ENCODE measurements at regions not wholly inside any gene's neighbourhood (a gene's known extent, or its start where the extent isn't known, plus 50 kb on each side); places are given as distances from the start of the nearest gene placed in this dataset.
"Not testable (repeated sequence)": the region's sequence is repeated elsewhere in the genome, so short reads cannot be mapped to it uniquely, and the experiment has no call there.

DNA sequence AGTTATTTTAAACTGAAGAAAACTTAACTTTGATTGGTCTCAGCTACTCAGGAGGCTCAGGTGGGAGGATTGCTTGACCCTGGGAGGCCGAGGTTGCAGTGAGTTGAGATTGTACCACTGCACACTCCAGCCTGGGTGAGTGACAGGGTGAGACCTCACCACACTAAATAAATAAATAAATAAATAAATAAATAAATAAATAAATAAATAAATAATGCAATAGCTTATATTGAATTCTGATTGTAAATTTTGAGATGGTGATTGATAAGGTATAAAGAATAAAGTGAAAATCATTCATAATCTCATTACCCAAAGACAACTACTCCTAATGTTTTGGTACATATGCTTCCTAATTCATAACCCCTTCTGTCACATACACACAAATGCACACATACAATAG, 58.1 kb downstream of the TUBA3C start:
- no peak for DNase-seq

DNA sequence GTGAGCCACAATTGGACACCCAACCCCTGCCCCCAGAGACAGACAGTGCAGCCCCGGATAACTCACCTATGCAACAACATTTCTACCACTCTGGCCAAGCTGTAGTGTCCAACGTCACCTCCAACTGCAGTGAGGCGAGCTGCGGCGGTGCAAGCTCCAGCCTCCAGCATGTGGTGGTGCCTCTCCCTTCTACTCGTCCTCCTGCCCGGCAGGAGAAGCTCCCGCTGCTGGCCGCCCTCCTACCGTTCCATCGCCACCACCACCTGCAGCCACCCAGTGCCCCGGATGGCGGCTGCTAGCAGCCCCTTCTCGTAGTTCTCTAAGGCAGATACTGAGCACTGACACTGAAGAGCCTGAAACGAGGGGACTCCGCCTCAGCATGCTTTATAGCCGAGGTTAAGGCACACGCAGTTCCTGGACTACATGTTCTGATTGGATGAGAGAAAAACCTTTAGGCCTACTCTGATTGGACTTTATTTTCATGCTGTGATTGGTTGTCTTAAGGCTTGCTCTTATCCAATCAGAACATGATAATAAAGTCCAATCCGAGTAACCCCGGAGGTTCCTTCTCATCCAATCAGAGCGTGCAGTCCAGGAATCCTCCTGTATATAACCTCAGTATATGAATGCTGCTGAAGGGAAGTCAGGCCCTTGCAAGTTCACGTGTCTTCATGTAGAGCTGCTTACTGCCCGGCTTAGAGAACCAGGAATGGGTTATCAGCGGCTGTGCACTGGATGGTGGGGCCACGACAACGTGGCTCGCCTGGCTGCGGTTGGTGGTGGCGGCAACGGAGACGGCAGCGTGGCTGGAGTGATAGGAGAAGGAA, 63.5 kb downstream of the TUBA3C start:
- DNase-seq: no peak

DNA sequence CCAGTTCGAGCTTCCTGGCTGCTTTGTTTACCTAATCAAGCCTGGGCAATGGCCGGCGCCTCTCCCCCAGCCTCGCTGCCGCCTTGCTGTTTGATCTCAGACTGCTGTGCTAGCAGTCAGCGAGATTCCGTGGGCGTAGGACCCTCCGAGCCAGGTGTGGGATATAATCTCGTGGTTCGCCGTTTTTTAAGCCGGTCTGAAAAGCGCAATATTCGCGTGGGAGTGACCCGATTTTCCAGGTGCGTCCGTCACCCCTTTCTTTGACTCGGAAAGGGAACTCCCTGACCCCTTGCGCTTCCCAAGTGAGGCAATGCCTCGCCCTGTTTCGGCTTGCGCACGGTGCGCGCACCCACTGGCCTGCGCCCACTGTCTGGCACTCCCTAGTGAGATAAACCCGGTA, 72.4 kb downstream of the TUBA3C start:
- not testable (repeated sequence) for DNase-seq

DNA sequence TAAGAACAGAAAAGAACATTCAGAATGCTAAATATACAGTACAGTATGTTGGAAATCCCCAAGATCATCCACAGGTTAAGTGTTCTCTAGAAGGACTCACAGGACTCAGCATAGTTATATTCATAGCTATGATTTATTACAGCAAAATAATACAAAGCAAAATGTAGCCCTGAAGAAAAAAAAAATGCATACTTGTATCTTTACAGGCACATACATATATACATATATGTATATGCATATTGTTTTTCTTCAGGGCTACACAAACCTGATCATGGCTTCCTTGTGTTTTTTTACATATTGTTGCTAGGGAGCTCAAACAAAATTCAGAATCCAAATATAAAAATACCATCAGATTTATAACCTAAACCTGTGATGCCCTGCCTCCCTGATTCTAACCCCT, 78.5 kb downstream of the TUBA3C start:
- no peak for DNase-seq

DNA sequence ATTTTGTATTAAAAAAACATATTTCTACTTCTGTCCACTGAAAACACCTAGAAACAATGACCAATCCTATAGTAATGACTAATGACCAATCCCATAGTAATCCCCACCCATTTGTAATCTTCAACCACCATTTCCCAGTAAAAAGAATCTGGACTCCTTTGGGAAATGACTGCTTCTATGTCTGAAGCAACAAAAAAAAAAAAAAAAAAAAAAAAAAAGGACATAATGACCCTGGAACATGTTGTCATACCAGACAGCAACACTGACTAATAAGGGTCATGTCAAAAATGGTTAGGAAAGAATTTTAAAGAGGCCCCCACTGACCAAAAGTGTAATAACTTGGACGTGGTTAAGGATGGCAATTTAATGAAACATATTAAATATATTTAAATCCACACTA, 88.3 kb downstream of the TUBA3C start:
- DNase-seq: no peak

DNA sequence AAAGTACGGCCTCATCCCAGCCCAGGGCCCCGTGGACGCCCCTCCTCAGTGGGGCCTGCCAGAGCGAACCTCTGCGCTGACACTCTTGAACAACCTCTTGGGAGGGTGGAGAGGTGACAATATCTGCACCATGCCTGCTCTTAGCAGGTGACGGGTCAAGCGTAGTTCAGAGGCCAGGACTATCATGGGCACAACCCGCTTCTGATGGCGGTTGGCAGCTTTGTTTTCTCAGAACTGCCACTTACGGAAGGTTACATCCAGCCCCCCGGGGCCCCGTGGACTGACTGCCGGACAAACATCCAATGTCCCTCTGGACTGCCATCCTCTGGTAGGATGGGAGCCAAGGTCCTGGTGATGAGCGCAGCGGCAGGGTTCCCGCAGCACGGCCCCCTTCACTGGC, 91.1 kb downstream of the TUBA3C start:
- no peak for DNase-seq

DNA sequence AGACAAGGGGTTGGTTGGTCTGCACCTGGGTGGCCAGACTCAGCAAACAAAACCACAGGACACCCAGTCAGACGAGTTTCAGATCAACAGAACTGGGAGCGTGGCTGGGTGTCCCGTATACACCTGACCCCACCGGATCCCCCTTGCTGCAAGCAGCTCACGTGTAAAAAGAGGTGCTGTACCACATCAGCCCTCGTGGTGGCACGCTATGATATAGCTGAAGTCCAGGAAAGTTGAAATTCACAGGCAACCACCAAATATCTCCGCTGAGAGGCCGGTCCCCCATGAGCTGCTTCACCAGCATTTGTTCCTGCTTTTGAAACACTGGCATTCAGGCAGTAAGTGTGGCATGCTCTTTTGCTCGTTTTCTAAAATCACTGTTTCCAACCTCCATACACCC, 92.3 kb downstream of the TUBA3C start:
- DNase-seq: no peak

DNA sequence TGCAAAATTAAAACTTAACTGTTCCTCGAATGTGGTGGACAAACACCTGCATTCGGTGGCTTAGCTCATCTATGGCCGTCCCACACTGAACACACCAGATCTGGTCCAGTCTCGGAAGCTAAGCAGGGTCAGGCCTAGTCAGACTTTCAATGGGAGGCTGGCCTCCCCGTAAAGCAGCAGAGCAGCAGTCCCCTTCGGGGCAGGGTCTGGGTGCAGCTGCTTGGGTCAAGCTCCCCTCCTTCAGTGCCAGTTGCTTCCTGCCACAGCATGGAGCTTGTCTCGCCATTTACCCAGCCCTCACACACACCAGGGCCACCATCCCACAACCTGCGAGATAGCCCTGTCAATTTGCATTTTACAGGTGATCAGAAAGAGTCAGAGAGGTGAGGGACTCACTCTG, 93.2 kb downstream of the TUBA3C start:
- DNase-seq: no peak

DNA sequence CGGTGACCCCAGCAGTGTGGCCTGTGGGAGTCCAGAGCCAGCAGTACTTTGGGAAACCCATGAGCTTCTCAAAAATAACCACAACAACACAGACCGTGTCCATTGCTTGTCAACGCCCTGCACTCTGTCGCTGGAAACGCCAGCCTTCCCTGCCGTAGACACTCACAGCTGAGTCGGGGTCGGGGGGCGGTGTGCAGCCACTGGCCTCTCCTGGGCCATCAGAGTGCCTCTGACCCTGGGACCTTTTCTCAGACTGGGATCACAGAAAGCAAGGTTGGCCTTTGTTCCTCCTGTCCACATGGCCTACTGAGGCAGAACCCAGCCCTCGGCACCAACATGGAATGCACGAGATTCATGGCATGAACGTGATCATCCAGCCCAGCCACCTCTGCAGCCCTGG, 95.7 kb downstream of the TUBA3C start:
- no peak for DNase-seq

DNA sequence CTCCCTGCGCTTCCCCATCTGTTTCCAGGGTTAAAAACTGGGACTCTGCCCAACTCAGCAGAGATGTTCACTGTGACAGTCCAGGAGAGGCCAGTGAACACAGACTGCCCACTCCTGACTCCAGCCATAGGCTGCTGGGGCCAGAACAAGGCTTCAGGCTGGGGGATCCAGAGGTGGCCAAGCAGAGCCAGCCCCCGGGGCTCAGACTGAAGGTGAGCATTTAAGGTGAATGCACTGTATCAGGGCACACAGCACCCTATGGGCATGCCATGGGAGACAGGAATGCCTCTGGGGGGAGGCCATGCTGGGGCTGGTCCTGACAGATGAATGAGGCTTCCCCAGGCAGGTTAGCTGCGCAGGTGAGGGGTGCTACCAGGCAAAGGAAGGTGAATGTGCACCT, 96.4 kb downstream of the TUBA3C start:
- DNase-seq: no peak

DNA sequence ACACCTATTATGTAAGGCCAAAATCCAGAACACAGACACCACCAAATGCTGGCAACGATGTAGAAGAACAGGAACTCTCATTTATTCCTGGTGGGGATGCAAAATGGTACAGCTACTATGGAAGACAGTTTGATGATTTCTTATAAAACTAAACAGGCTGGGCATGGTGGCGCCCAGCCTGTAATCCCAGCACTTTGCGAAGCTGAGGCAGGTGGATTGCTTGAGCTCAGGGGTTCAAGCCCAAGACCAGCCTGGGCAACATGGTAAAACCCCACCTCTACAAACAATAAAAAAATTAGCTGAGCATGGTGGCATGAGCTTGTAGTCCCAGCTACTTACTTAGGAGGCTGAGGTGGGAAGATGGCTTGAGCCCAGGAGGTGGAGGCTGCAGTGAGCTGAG, 98.3 kb downstream of the TUBA3C start:
- no peak for DNase-seq

DNA sequence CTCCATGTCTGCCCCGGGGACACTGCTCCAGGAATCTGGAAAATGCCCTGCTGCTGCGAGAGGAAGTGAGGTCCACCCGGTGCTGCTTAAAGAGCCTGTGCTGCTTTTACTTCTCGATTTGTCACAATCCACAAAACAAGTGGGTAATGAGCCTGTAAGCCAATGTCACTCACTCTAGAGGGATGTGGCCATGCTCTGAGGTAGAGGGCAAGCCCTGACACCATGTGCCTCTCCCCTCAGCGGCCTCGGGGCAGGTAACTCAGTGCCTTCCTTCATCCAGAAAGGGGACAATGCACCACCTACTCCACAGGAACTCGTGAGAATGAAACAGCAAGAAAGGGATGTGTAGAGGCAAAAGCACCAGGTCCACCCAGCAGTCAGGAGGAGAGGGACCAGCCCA, 106.2 kb downstream of the TUBA3C start:
- no peak for DNase-seq

DNA sequence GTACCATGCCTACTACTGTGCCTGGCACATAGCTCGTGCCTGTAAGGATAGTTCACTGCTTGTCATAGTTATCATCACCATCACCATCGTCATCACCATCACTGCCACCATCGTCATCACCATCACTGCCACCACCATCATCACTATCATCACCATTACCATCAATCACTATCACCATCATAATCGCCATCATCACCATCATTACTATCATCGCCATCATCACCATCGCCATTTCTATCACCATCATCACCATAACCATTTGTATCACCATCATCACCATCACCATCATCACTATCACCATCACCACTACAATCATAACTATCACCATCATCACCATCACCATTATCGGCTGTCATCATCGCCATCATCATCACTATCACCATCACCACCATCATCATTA, 107.1 kb downstream of the TUBA3C start:
- no peak for DNase-seq

DNA sequence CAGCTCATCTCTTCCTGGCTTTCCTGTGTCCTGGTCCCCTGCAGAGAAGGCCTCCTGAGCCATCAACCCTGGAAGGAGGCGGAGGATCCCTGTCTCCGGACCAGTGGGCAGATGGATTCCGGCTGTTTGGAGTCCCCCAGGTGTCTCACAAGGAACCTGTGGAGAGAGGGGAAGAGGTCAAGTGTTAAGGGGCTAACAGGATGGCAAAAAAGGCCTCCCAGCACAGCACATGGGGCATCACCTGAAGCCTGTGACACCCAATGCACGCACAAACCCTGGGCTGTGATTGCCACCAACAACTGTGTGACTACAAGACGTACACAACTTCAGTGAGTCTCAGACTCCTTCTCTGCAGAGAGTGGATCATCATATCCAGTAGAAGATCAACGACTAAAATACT, 107.5 kb downstream of the TUBA3C start:
- not testable (repeated sequence) for DNase-seq

DNA sequence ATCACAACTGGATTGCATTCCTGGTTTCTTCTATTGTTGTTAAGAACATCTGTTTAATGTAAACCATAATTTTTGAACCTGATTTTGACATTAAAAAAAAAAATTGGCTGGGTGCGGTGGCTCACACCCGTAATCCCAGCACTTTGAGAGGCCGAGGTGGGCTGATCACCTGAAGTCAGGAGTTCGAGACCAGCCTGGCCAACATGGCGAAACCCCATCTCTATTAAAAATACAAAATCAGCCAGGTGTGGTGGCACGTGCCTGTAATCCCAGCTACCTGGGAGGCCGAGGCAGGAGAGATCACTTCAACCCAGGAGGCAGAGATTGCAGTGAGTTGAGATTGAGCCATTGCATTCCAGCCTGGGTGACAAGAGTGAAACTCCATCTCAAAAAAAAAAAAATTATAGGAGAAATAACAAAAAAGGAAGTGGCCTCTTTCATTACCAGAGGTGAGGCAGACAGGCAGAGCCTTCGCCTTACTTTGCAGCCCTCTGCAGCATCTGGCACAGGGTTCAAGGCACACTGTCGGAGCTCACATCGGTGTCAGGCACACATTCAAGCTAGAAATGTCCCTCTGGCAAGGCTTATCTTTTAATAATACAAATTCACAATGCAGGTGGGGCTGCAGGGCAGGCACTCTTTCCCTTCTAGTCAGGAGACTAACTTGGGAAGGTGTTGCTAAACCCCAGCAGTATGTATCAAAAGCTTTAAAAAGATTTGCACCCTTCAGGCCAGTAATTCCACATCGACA, 108.5 kb downstream of the TUBA3C start:
- not testable (repeated sequence) for DNase-seq

DNA sequence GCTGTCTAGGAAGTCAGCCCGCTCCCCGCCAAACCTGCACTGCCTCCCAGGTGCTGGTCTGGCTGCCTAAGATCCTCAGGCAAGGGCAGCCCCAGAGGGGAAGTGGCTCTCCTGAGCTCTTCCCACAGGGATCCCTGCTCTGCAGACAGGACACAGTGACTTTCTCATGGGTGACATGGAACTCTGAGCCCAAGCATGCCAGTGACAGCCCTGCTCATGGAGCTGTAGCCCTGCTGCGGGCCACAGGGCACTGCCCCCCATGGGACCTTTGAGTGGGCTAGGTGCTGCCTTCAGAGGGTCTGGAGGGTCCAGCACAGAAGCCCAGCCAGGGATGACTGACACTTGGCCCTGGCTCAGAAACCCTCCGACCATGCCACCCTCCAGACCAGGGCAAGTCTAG, 109.1 kb downstream of the TUBA3C start:
- DNase-seq: no peak

DNA sequence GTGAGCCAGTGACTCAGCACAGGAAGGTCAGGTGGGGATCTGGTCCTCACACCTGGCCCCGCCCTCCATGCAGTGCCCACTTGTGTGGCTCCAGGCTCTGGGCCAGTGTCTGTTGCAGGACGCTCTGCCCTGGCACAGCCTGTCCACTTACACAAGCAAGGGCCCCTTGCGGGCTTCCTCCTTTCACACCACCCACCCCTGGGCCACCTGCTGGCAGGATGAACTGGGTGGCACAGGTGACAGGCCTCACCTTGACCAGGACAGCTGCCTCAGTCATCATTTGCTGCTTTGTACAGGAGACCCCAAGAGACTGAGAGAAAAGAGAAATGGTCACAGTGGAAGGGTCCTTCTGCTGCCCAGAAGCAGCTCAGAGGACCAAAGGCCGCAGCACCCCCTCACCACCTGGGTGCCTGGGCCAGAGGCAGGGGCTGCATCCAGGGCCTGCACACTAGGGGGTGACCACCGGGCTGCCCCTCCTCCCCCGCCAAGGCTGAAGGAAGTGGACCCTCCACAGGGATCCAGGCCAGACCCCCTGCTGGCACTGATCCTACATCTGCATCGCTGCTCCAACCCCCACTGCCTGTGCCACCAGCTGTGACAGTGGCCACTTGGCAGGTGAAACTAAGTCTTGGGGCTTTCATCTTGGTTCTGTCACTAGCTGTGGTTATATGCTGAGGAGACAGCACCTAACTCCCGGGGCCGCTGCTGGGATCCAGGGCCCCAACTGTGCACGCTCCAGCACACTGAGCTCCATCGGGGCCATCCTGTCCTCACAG, 110.3 kb downstream of the TUBA3C start:
- DNase-seq: no peak

DNA sequence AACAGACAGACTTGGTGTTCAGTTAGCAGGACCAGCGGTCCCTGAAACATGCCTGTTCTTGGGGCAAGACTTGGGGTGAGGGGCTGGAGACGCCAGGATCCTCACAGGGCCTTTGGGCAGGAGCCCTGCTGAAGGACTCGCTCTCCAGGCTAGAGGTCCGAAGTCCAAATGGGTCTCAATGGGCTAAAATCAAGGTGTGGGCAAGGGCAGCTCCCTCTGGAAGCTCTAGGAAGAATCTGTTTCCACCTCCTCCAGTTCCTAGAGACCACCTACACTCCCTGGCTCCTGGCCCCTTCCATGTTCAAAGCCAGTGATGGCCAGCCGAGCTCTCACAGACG, 111.3 kb downstream of the TUBA3C start:
- DNase-seq: no peak

DNA sequence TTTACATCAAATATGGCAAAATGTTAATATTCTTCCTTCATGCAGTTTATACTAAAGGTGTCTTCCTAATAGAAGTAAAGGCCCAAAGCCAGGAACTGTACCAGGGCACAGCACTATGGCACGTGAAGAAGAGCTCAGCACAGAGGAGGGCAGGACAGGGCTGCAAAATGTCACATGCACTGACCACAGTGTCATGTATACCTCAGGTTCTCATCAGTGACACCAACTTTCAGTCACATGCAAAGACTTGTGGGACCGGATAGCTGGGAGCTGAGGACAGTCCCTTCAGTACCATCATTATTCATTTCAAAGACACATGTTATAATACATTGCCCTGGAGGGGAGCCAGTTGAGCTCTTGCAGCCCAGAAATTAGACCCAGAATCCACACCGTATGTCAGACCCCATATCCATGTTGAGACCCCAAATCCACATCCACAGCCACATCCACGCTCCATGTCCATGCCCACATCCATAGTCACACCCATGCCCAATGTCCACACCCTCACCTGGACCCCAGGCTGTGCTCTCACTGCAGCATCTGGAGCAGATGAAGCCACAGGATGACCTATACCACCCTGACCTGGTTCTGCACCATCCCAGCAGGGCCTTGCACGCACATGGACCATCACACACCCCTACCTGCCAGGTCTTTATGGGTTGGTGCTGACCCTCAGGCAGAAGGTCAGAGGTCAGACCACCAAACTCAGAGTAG, 111.8 kb downstream of the TUBA3C start:
- DNase-seq: no peak

DNA sequence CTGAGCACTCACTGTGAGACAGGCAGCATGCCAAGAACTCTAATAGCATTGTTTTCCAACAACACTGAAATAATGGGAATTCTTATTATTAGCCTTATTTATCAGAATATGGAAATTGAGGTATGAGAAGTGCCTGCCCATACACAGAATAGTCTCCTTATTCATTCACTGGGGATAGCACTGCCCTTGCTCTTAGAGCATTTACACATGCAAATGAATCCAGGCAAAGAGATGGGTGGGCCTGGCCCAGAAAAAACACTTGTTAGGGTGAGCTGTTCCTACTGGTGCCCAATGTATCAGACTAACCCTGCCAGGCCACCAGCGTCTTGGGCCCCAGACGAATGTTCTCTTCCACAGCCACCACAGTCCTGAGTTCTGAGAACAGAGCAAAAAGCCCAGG, 112.9 kb downstream of the TUBA3C start:
- no peak for DNase-seq

DNA sequence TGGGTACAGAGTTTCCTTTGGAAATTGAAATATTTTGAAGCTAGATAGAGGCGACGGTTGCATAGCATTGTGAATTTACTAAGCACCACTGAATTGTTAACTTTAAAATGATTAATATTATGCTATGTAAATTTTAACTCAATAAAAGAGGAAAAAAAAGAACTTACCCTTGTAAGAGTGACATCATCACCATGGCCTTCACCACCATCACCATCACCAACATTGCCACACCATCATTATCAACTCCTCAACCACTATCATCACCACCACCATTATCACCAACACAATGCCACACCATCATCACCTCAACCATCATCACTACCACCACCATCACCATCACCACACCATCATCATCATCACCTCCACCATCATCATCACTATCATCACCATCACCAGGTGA, 113.9 kb downstream of the TUBA3C start:
- no peak for DNase-seq

DNA sequence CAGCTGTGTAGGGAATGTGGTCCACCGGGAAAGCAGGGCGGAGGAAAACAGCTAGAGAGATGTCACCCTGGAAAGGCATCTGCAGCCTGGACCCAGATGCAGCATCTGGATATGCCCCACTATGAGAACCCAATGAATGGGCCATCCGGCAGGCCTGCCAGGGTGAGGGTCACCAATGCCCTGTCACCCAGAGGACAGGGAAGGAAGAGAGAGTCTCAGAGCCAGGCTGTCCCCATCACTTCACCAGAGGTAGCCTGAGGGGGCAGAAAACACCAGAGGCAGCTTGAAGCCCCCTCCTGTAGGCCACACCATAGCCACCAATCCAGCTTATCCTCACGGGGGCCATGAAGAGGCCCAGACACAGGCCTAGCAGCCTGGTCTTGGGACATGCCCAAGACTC, 118.8 kb downstream of the TUBA3C start:
- no peak for DNase-seq

DNA sequence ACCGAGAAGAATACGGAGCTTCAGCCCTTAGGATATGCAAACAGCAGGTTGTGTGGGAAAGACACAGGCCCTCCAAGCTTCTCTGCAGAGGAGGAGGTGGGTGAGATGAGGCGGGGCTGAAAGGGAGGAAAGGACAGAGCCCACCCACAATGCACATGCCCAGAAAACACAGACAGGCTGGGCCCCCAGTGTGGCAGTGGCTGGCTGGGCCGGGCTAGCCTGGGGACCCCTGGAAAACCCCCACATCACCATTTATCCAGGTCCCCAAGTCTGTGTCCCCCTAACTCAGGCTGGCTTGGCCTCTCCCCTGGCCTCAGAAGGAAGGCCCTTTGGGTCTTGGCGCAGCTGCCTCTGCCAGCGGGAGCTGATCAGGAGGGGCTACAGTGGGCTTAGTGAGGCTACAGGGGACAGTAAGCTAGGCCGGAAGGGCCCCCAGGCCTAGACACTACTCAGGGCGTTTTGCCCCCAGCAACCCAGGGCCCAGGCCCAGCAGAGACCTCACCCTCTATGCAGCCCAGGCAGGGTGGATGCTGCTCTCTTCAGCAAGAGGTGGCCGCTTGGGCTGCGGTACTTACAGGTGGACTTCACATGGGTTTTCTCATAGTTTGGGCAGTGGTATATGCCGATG, 119.5 kb downstream of the TUBA3C start:
- DNase-seq: no peak

Data from stimulated activated CD4-positive, alpha-beta T cell treated with anti-CD3 and anti-CD28 coated beads, Interleukin-15, amount 100 ng/mL, for 24 hours (primary cell).